PC-9 (cell line): ENCODE measurements at regions not wholly inside any gene's neighbourhood (a gene's known extent, or its start where the extent isn't known, plus 50 kb on each side); places are given as distances from the start of the nearest gene placed in this dataset.

Experiments used
- BruUV-seq: library from RNA; stranded (reverse); fragments of 400-500 nt; replicated peaks from 2 replicates; lab custom pipeline; 2021; lab: Mats Ljungman, UMichigan
- CTCF ChIA-PET: fragments of 300-600 bp; sonication (Branson Sonifier 250); formaldehyde crosslinking; loops from one replicate; lab custom pipeline; 2022; ENCODE audit warnings: antibody characterized with exemption; lab: Charles Lee
- POLR2A ChIA-PET: fragments of 300-600 bp; sonication (Branson Sonifier 250); formaldehyde crosslinking; loops from one replicate; lab custom pipeline; 2022; ENCODE audit warnings: antibody characterized with exemption; ENCODE audit not compliant: unreplicated experiment; lab: Charles Lee
- DNase-seq, 2 experiments: peaks; one replicate each; pipeline versions ENCODE4 v3.0.0 to v3.0.0-alpha.2; 2015 to 2022; ENCODE audit warnings: mixed read lengths in 1 of 2
- H2AFZ ChIP-seq: fragments of 200-600 bp; sonication (generic); 2 replicates; pipeline ENCODE4 v1.8.1; 2017; ENCODE audit warnings: antibody characterized with exemption
- H3F3A ChIP-seq: fragments of 200-600 bp; sonication (generic); 2 replicates; pipeline ENCODE4 v1.8.1; 2017; ENCODE audit warnings: antibody characterized with exemption, mild to moderate bottlenecking, low read depth; ENCODE audit not compliant: insufficient read depth
- H3K27ac ChIP-seq: fragments of 200-600 bp; sonication (generic); 2 replicates; pipeline ENCODE4 v1.6.1; 2016; ENCODE audit warnings: mixed run types
- H3K27me3 ChIP-seq: fragments of 200-600 bp; sonication (generic); 2 replicates; pipeline ENCODE4 v1.6.1; 2016; ENCODE audit warnings: low read depth, mixed run types; ENCODE audit not compliant: insufficient read depth
- H3K36me3 ChIP-seq: fragments of 200-600 bp; sonication (generic); 2 replicates; pipeline ENCODE4 v1.6.1; 2016; ENCODE audit warnings: low read depth, mixed run types
- H3K4me1 ChIP-seq: fragments of 200-600 bp; sonication (generic); replicated peaks from 2 replicates; pipeline ENCODE4 v1.6.1; 2016; ENCODE audit warnings: mixed run types; ENCODE audit not compliant: insufficient read depth
- H3K4me2 ChIP-seq: fragments of 200-600 bp; sonication (generic); 2 replicates; pipeline ENCODE4 v1.6.1; 2017; ENCODE audit warnings: mixed run types
- H3K4me3 ChIP-seq: fragments of 200-600 bp; sonication (generic); 2 replicates; pipeline ENCODE4 v1.6.1; 2016; ENCODE audit warnings: mixed run types
- H3K79me2 ChIP-seq: fragments of 200-600 bp; sonication (generic); 2 replicates; pipeline ENCODE4 v1.6.1; 2017; ENCODE audit warnings: low read depth, mixed run types
- H3K9me2 ChIP-seq: fragments of 200-600 bp; sonication (generic); 2 replicates; pipeline ENCODE4 v1.8.1; 2017; ENCODE audit warnings: mild to moderate bottlenecking; ENCODE audit not compliant: insufficient read depth
- H3K9me3 ChIP-seq: fragments of 200-600 bp; sonication (generic); 2 replicates; pipeline ENCODE4 v1.8.1; 2016; ENCODE audit warnings: low read depth; ENCODE audit not compliant: insufficient read depth
- H4K20me1 ChIP-seq: fragments of 200-600 bp; sonication (generic); 2 replicates; pipeline ENCODE4 v1.8.1; 2017; ENCODE audit not compliant: insufficient read depth
- EZH2 ChIP-seq: fragments of 200-600 bp; sonication (generic); IDR thresholded peaks from 2 replicates; pipeline ENCODE4 v1.8.0; 2017; ENCODE audit warnings: antibody characterized with exemption, low read depth
- intact Hi-C: fragments of 100-400 bp; cut with micrococcal nuclease; formaldehyde crosslinking; loops from one replicate; pipeline ENCODE4 v1.10.0; 2022; ENCODE audit not compliant: unreplicated experiment
- TF ChIP-seq, protein P1 (sequence below): fragments of 200-600 bp; sonication (generic); conservative IDR thresholded peaks from 2 replicates; pipeline ENCODE4 v1.6.1; 2017; ENCODE audit warnings: mixed run types, antibody characterized with exemption, mild to moderate bottlenecking, moderate library complexity

DNA sequence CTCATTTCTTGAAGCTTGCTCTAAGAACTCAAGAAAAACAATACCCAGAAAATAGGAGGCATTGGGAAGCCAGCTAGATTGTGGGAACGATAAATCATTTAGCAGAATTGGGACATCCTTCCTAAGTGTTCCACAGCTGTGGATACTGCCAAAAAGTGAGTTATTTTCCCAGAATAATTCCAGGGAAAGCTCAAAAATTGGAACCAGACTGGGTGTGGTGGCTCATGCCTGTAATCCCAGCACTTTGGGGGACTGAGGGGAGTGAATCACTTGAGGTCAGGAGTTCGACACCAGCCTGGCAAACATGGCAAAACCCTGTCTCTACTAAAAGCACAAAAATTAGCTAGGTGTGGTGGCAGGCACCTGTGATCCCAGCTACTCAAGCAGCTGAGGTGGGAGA, 68.2 kb upstream of the GK2 start:
- intact Hi-C loops: no loop called here
- Histone ChIP-seq H3K79me2 (no peaks in the 10 kb centered on the region), H3K4me2 (no peak overlapping the region), H3K27ac (no peak overlapping the region), H2AFZ (no peak overlapping the region), H3K9me3 (no peaks in the 10 kb centered on the region), H3K9me2 (no peaks in the 10 kb centered on the region), H4K20me1 (no peaks in the 10 kb centered on the region), H3F3A (no peaks in the 10 kb centered on the region), H3K4me1 (no peaks in the 10 kb centered on the region), H3K36me3 (no peaks in the 10 kb centered on the region), H3K27me3 (no peaks in the 10 kb centered on the region), H3K4me3 (no peak overlapping the region)
- no peak for DNase-seq
- TF ChIP-seq, protein P1, sequence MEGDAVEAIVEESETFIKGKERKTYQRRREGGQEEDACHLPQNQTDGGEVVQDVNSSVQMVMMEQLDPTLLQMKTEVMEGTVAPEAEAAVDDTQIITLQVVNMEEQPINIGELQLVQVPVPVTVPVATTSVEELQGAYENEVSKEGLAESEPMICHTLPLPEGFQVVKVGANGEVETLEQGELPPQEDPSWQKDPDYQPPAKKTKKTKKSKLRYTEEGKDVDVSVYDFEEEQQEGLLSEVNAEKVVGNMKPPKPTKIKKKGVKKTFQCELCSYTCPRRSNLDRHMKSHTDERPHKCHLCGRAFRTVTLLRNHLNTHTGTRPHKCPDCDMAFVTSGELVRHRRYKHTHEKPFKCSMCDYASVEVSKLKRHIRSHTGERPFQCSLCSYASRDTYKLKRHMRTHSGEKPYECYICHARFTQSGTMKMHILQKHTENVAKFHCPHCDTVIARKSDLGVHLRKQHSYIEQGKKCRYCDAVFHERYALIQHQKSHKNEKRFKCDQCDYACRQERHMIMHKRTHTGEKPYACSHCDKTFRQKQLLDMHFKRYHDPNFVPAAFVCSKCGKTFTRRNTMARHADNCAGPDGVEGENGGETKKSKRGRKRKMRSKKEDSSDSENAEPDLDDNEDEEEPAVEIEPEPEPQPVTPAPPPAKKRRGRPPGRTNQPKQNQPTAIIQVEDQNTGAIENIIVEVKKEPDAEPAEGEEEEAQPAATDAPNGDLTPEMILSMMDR: no peak
- TF ChIP-seq EZH2: no peak
- CTCF ChIA-PET: no interaction called here
- POLR2A ChIA-PET: no interaction called here
- no TSS peak for BruUV-seq

DNA sequence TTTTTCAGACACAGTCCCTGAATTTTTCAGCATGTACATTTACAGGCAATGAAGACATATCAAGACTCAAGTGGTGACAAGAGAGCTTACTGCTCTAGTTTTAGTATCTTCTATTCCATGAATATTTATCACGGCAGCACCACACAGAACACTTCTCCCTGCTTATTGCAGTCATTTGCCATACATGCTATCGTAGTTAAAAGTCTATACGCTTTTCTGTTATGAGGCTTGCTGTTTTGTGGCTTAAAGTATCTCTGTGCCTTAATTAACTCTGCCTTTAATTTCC, 65.4 kb upstream of the GK2 start:
- Histone ChIP-seq H3K79me2 (no peaks in the 10 kb centered on the region), H3K4me1 (no peaks in the 10 kb centered on the region), H3K9me2 (no peaks in the 10 kb centered on the region), H3K27me3 (no peaks in the 10 kb centered on the region), H3K27ac (no peak overlapping the region), H3K4me2 (no peak overlapping the region), H3K36me3 (no peaks in the 10 kb centered on the region), H3K4me3 (no peak overlapping the region), H4K20me1 (no peaks in the 10 kb centered on the region), H2AFZ (no peak overlapping the region), H3K9me3 (no peaks in the 10 kb centered on the region), H3F3A (no peaks in the 10 kb centered on the region)
- intact Hi-C loops: no loop called here
- BruUV-seq: no TSS peak
- TF ChIP-seq EZH2: no peak
- TF ChIP-seq, protein P1: no peak
- DNase-seq: no peak
- CTCF ChIA-PET: no interaction called here
- POLR2A ChIA-PET: no interaction called here

DNA sequence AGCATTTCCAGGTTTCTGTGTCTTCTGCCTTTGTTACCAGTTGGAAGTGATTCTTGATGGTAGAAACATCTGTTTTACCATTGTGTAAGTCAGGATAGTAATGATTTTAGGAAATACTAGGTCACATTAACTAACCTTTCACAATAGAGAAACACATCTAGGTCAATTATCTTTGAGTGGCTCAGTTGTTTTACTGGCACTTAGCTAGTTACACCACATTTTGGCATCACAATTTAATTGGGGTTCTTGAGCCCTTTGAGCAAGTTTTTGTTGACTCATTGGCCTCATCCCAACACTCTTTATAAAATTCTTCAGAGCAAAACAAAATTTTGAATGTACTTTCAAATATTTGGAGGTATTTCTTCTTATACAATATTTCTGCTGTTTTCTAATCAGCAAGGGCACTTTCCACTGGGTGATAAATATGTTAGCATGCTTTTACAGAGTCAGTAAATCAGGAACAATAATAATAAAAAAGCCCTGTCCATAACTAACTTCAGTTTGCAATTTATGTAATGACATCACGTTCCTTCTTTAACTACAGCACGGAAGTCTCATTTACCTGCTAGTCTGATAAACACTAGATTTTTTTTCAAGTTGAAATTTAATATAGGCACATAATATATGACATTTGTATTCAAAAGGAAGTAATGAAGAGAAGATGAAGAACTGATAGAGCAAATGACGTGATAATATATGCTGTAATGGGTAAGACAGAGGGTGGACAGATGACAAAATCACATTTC, 64.8 kb upstream of the GK2 start:
- Histone ChIP-seq H3K9me2 (no peaks in the 10 kb centered on the region), H4K20me1 (no peaks in the 10 kb centered on the region), H3K27ac (no peak overlapping the region), H3K79me2 (no peaks in the 10 kb centered on the region), H3K4me2 (no peak overlapping the region), H3K9me3 (no peaks in the 10 kb centered on the region), H3K36me3 (no peaks in the 10 kb centered on the region), H2AFZ (no peak overlapping the region), H3F3A (no peaks in the 10 kb centered on the region), H3K4me3 (no peak overlapping the region), H3K4me1 (no peaks in the 10 kb centered on the region), H3K27me3 (no peaks in the 10 kb centered on the region)
- BruUV-seq: no TSS peak
- no peak for DNase-seq
- ChIA-PET CTCF (no interaction called here), POLR2A (no interaction called here)
- intact Hi-C loops: no loop called here
- TF ChIP-seq EZH2: no peak
- TF ChIP-seq, protein P1: no peak
